Fibroblast of lung (primary cell): ENCODE measurements at regions not wholly inside any gene's neighbourhood (a gene's known extent, or its start where the extent isn't known, plus 50 kb on each side); places are given as distances from the start of the nearest gene placed in this dataset.

Experiments used
- DNase-seq, 2 donors: peaks; one replicate each; pipeline versions ENCODE4 v3.0.0 to v3.0.0-alpha.2; 2010; ENCODE audit warnings: low read depth in 2 of 2
- H2AFZ ChIP-seq: 2 replicates; pipeline ENCODE4 v1.5.1; 2012; ENCODE audit warnings: low read length, control low read depth, inconsistent platforms
- H3K27ac ChIP-seq: 2 replicates; pipeline ENCODE4 v1.5.1; 2011; ENCODE audit warnings: low read length, control low read depth; ENCODE audit not compliant: insufficient read depth
- H3K27me3 ChIP-seq: 2 replicates; pipeline ENCODE4 v1.5.1; 2011; ENCODE audit warnings: mild to moderate bottlenecking, low read length; ENCODE audit not compliant: control insufficient read depth, insufficient read depth
- H3K36me3 ChIP-seq: 2 replicates; pipeline ENCODE4 v1.5.1; 2011; ENCODE audit warnings: low read length; ENCODE audit not compliant: control insufficient read depth, insufficient read depth
- H3K4me1 ChIP-seq: 2 replicates; pipeline ENCODE4 v1.5.1; 2011; ENCODE audit warnings: low read length; ENCODE audit not compliant: control insufficient read depth, insufficient read depth; ENCODE audit errors: extremely low read depth
- H3K4me2 ChIP-seq: 2 replicates; pipeline ENCODE4 v1.5.1; 2011; ENCODE audit warnings: low read length, control low read depth; ENCODE audit not compliant: insufficient read depth; ENCODE audit errors: extremely low read depth
- H3K4me3 ChIP-seq, 4 experiments: fragments of 200-600 bp in 1 of 4; sonication (generic) in 1 of 4; replicated peaks in 1 of 4; 2 replicates each; pipeline ENCODE4 v1.5.1; 2011 to 2016; ENCODE audit warnings: low read length in 4 of 4, low read depth in 3 of 4, mild to moderate bottlenecking in 3 of 4, control low read depth in 2 of 4, inconsistent platforms in 1 of 4, mixed read lengths in 1 of 4; ENCODE audit not compliant: insufficient read depth in 1 of 4; ENCODE audit errors: control extremely low read depth in 1 of 4
- H3K79me2 ChIP-seq: 2 replicates; pipeline ENCODE4 v1.5.1; 2012; ENCODE audit warnings: mild to moderate bottlenecking, low read length, inconsistent platforms; ENCODE audit not compliant: control insufficient read depth, insufficient read depth
- H3K9ac ChIP-seq: 2 replicates; pipeline ENCODE4 v1.5.1; 2011; ENCODE audit warnings: mild to moderate bottlenecking, low read length, control low read depth; ENCODE audit not compliant: insufficient read depth
- H3K9me3 ChIP-seq: 2 replicates; pipeline ENCODE4 v1.5.1; 2012; ENCODE audit warnings: low read depth, low read length; ENCODE audit not compliant: control insufficient read depth, insufficient read depth
- H4K20me1 ChIP-seq: 2 replicates; pipeline ENCODE4 v1.5.1; 2011; ENCODE audit warnings: low read length; ENCODE audit not compliant: control insufficient read depth, insufficient read depth; ENCODE audit errors: extremely low read depth
- EZH2 ChIP-seq: IDR thresholded peaks from 2 replicates; pipeline ENCODE4 v1.5.1; 2012; ENCODE audit warnings: low read length, control low read depth, mild to moderate bottlenecking; ENCODE audit errors: missing control alignments
- TF ChIP-seq, protein P1 (sequence below), 2 donors: IDR thresholded peaks in 1 of 2; conservative IDR thresholded peaks in 1 of 2; 1 replicate in 1 of 2; 2 replicates in 1 of 2; pipeline ENCODE4 v1.5.1; 2011 to 2012; ENCODE audit warnings: low read length in 2 of 2, control low read depth in 1 of 2, inconsistent platforms in 1 of 2, low read depth in 1 of 2, mild to moderate bottlenecking in 1 of 2

GRCh38 chr12:3933819-3934192 is 60.6 kb upstream of the PARP11 start:
- no peaks in the 10 kb centered on the region for H3K36me3 ChIP-seq
- H3K79me2 ChIP-seq, result no peaks in the 10 kb centered on the region
- no peak overlapping the region for H3K9ac ChIP-seq
- no peaks in the 10 kb centered on the region for H4K20me1 ChIP-seq
- H3K4me1 ChIP-seq, result no peaks in the 10 kb centered on the region
- DNase-seq, result no peak
- no peak overlapping the region for H3K4me3 ChIP-seq
- TF ChIP-seq, protein P1, sequence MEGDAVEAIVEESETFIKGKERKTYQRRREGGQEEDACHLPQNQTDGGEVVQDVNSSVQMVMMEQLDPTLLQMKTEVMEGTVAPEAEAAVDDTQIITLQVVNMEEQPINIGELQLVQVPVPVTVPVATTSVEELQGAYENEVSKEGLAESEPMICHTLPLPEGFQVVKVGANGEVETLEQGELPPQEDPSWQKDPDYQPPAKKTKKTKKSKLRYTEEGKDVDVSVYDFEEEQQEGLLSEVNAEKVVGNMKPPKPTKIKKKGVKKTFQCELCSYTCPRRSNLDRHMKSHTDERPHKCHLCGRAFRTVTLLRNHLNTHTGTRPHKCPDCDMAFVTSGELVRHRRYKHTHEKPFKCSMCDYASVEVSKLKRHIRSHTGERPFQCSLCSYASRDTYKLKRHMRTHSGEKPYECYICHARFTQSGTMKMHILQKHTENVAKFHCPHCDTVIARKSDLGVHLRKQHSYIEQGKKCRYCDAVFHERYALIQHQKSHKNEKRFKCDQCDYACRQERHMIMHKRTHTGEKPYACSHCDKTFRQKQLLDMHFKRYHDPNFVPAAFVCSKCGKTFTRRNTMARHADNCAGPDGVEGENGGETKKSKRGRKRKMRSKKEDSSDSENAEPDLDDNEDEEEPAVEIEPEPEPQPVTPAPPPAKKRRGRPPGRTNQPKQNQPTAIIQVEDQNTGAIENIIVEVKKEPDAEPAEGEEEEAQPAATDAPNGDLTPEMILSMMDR (conservative IDR thresholded peaks at IDR 0.05 in 1 of 2, IDR thresholded peaks at IDR 0.05 in 1 of 2; ENCODE audit: low read depth in 1 of 2, low read length in 2 of 2), result no peak
- no peak for TF ChIP-seq EZH2
- H3K27ac ChIP-seq, result no peak overlapping the region
- H2AFZ ChIP-seq, result no peak overlapping the region
- H3K27me3 ChIP-seq, result no peaks in the 10 kb centered on the region
- no peaks in the 10 kb centered on the region for H3K9me3 ChIP-seq
- no peak overlapping the region for H3K4me2 ChIP-seq

GRCh38 chr12:3933074-3933818 is 60.0 kb upstream of the PARP11 start:
- Histone ChIP-seq H3K36me3 (no peaks in the 10 kb centered on the region), H3K27ac (no peak overlapping the region), H3K4me3 (no peak overlapping the region), H4K20me1 (no peaks in the 10 kb centered on the region), H3K4me2 (no peak overlapping the region), H3K9ac (no peak overlapping the region), H2AFZ (no peak overlapping the region), H3K4me1 (no peaks in the 10 kb centered on the region), H3K27me3 (no peaks in the 10 kb centered on the region), H3K79me2 (no peaks in the 10 kb centered on the region), H3K9me3 (no peaks in the 10 kb centered on the region)
- DNase-seq, result no peak
- TF ChIP-seq EZH2, result no peak
- TF ChIP-seq, protein P1 (conservative IDR thresholded peaks at IDR 0.05 in 1 of 2, IDR thresholded peaks at IDR 0.05 in 1 of 2; ENCODE audit: low read depth in 1 of 2, low read length in 2 of 2), result no peak

- no peaks in the 10 kb centered on the region for H3K4me1 ChIP-seq
- H3K4me3 ChIP-seq, result no peak overlapping the region
- H3K27ac ChIP-seq, result no peak overlapping the region
- H2AFZ ChIP-seq, result no peak overlapping the region
- no peak for DNase-seq
- no peaks in the 10 kb centered on the region for H3K27me3 ChIP-seq
- H3K79me2 ChIP-seq, result no peaks in the 10 kb centered on the region
- no peak overlapping the region for H3K4me2 ChIP-seq
- no peak overlapping the region for H3K9ac ChIP-seq
- no peaks in the 10 kb centered on the region for H4K20me1 ChIP-seq
- H3K9me3 ChIP-seq, result no peaks in the 10 kb centered on the region
- H3K36me3 ChIP-seq, result no peaks in the 10 kb centered on the region
- TF ChIP-seq, protein P1 (conservative IDR thresholded peaks at IDR 0.05 in 1 of 2, IDR thresholded peaks at IDR 0.05 in 1 of 2; ENCODE audit: low read depth in 1 of 2, low read length in 2 of 2), result no peak
- TF ChIP-seq EZH2, result no peak
Observed at GRCh38 chr12:3931776-3932175, 58.6 kb upstream of the PARP11 start.
